ENCODE measurements at regions not wholly inside any gene's neighbourhood (a gene's known extent, or its start where the extent isn't known, plus 50 kb on each side); places are given as distances from the start of the nearest gene placed in this dataset.

GRCh38 chr21:15437883-15438282 is 291.9 kb upstream of the USP25 start:
- TF ChIP-seq POLR2A (IDR thresholded peaks at IDR 0.05) (no peak), CTCF (IDR thresholded peaks at IDR 0.05) (no peak), POLR2AphosphoS5 (IDR thresholded peaks at IDR 0.05) (no peak)

Data from breast epithelium (tissue), 3 donors.